Mesendoderm (in vitro differentiated cells): ENCODE measurements at regions not wholly inside any gene's neighbourhood (a gene's known extent, or its start where the extent isn't known, plus 50 kb on each side); places are given as distances from the start of the nearest gene placed in this dataset.

Source experiments
- DNase-seq: peaks from one replicate; pipeline ENCODE4 v3.0.0; 2013
- H2AK5ac ChIP-seq: 2 replicates; pipeline ENCODE4 v1.6.1; 2013; ENCODE audit warnings: low read length, inconsistent platforms
- H2BK120ac ChIP-seq: 2 replicates; pipeline ENCODE4 v1.6.1; 2013; ENCODE audit warnings: low read depth, mild to moderate bottlenecking, low read length, moderate library complexity, mixed read lengths
- H2BK15ac ChIP-seq: replicated peaks from 2 replicates; pipeline ENCODE4 v1.6.1; 2013; ENCODE audit warnings: low read depth, mild to moderate bottlenecking, moderate library complexity
- H2BK5ac ChIP-seq: 2 replicates; pipeline ENCODE4 v1.6.1; 2013; ENCODE audit warnings: low read length, inconsistent platforms
- H3K18ac ChIP-seq: 2 replicates; pipeline ENCODE4 v1.6.1; 2013; ENCODE audit warnings: mild to moderate bottlenecking, low read length, mixed read lengths
- H3K23ac ChIP-seq: one replicate; pipeline ENCODE4 v1.6.1; 2013; ENCODE audit warnings: low read length
- H3K27ac ChIP-seq: 2 replicates; pipeline ENCODE4 v1.5.1; 2013; ENCODE audit warnings: low read depth, mild to moderate bottlenecking, inconsistent platforms, low read length, moderate library complexity
- H3K27me3 ChIP-seq: 2 replicates; pipeline ENCODE4 v1.6.1; 2013; ENCODE audit warnings: low read length, control low read depth, mild to moderate bottlenecking, inconsistent platforms; ENCODE audit not compliant: insufficient read depth, poor library complexity
- H3K36me3 ChIP-seq: 2 replicates; pipeline ENCODE4 v1.6.1; 2013; ENCODE audit warnings: low read length, inconsistent platforms; ENCODE audit not compliant: control insufficient read depth, insufficient read depth
- H3K4ac ChIP-seq: one replicate; pipeline ENCODE4 v1.6.1; 2013; ENCODE audit warnings: low read depth, mild to moderate bottlenecking, low read length, moderate library complexity
- H3K4me1 ChIP-seq: 2 replicates; pipeline ENCODE4 v1.6.1; 2013; ENCODE audit warnings: low read depth, low read length, inconsistent platforms; ENCODE audit not compliant: control insufficient read depth
- H3K4me2 ChIP-seq: 2 replicates; pipeline ENCODE4 v1.6.1; 2013; ENCODE audit warnings: low read length
- H3K4me3 ChIP-seq: 2 replicates; pipeline ENCODE4 v1.5.1; 2013; ENCODE audit warnings: mild to moderate bottlenecking, low read length
- H3K56ac ChIP-seq: one replicate; pipeline ENCODE4 v1.6.1; 2013; ENCODE audit warnings: low read length
- H3K79me1 ChIP-seq: 2 replicates; pipeline ENCODE4 v1.6.1; 2013; ENCODE audit warnings: low read length, inconsistent platforms
- H3K79me2 ChIP-seq: 2 replicates; pipeline ENCODE4 v1.6.1; 2013; ENCODE audit warnings: mild to moderate bottlenecking, low read length; ENCODE audit not compliant: control insufficient read depth, insufficient read depth
- H3K9ac ChIP-seq: 2 replicates; pipeline ENCODE4 v1.6.1; 2013; ENCODE audit warnings: low read length, inconsistent platforms
- H4K5ac ChIP-seq: one replicate; pipeline ENCODE4 v1.6.1; 2013; ENCODE audit warnings: low read length
- H4K8ac ChIP-seq: one replicate; pipeline ENCODE4 v1.6.1; 2013; ENCODE audit warnings: low read depth, mild to moderate bottlenecking, control low read depth, low read length, moderate library complexity
- WGBS: extraction: QIAGEN DNeasy Blood & Tissue Kit; methylation state at CpG from one replicate; pipeline ENCODE4 v1.1.7; 2013; ENCODE audit warnings: low lambda C conversion rate, missing lambda C conversion rate; ENCODE audit not compliant: insufficient coverage; ENCODE audit errors: extremely low coverage; 5-methylcytosine and 5-hydroxymethylcytosine counted together

GRCh38 chr3:22263042-22263441 lies 512.0 kb upstream of the ZNF385D start:
- Histone ChIP-seq H3K4me3 (no peak overlapping the region), H3K36me3 (no peaks in the 10 kb centered on the region), H2AK5ac (no peak overlapping the region), H3K27ac (no peak overlapping the region), H2BK15ac (no peak overlapping the region), H3K4ac (no peak overlapping the region), H4K8ac (no peak overlapping the region), H3K27me3 (no peaks in the 10 kb centered on the region), H3K56ac (no peak overlapping the region), H3K18ac (no peak overlapping the region), H3K4me2 (no peak overlapping the region), H3K9ac (no peak overlapping the region), H3K4me1 (no peaks in the 10 kb centered on the region), H4K5ac (no peak overlapping the region), H2BK120ac (no peak overlapping the region), H3K79me1 (no peaks in the 10 kb centered on the region), H3K79me2 (no peaks in the 10 kb centered on the region), H2BK5ac (no peak overlapping the region), H3K23ac (no peak overlapping the region)
- WGBS, result no CpG with 5 or more reads among the region's 2 CpGs
- DNase-seq, result no peak

- no peak overlapping the region for H2BK5ac ChIP-seq
- no peak overlapping the region for H3K9ac ChIP-seq
- H3K18ac ChIP-seq, result no peak overlapping the region
- no peak overlapping the region for H3K4me2 ChIP-seq
- H3K27me3 ChIP-seq, result no peaks in the 10 kb centered on the region
- H3K4me3 ChIP-seq, result no peak overlapping the region
- no peak overlapping the region for H2BK120ac ChIP-seq
- no peak overlapping the region for H3K27ac ChIP-seq
- no peaks in the 10 kb centered on the region for H3K36me3 ChIP-seq
- WGBS, result no CpG with 5 or more reads among the region's 5 CpGs
- no peak overlapping the region for H4K8ac ChIP-seq
- H4K5ac ChIP-seq, result no peak overlapping the region
- no peak overlapping the region for H3K23ac ChIP-seq
- no peak overlapping the region for H2BK15ac ChIP-seq
- H3K79me1 ChIP-seq, result no peaks in the 10 kb centered on the region
- no peak overlapping the region for H3K4ac ChIP-seq
- DNase-seq, result no peak
- H3K79me2 ChIP-seq, result no peaks in the 10 kb centered on the region
- no peak overlapping the region for H2AK5ac ChIP-seq
- H3K56ac ChIP-seq, result no peak overlapping the region
- no peaks in the 10 kb centered on the region for H3K4me1 ChIP-seq
These were observed 514.4 kb upstream of the ZNF385D start for GRCh38 chr3:22265403-22265802.

- Histone ChIP-seq H3K27me3 (no peaks in the 10 kb centered on the region), H3K4ac (no peak overlapping the region), H2BK120ac (no peak overlapping the region), H3K56ac (no peak overlapping the region), H3K36me3 (no peaks in the 10 kb centered on the region), H3K4me3 (no peak overlapping the region), H3K79me1 (no peaks in the 10 kb centered on the region), H3K27ac (no peak overlapping the region), H2AK5ac (no peak overlapping the region), H3K79me2 (no peaks in the 10 kb centered on the region), H4K5ac (no peak overlapping the region), H3K4me1 (no peaks in the 10 kb centered on the region), H3K23ac (no peak overlapping the region), H2BK5ac (no peak overlapping the region), H4K8ac (no peak overlapping the region), H3K4me2 (no peak overlapping the region), H3K9ac (no peak overlapping the region), H2BK15ac (no peak overlapping the region), H3K18ac (no peak overlapping the region)
- DNase-seq, result no peak
- WGBS, result no CpG with 5 or more reads among the region's 2 CpGs
These were observed 518.8 kb upstream of the ZNF385D start for GRCh38 chr3:22269831-22270230.

GRCh38 chr3:22276351-22276750 lies 525.3 kb upstream of the ZNF385D start:
- no peak overlapping the region for H2BK120ac ChIP-seq
- H3K56ac ChIP-seq, result no peak overlapping the region
- no peaks in the 10 kb centered on the region for H3K79me1 ChIP-seq
- no peak overlapping the region for H3K4ac ChIP-seq
- H3K4me3 ChIP-seq, result no peak overlapping the region
- H3K36me3 ChIP-seq, result no peaks in the 10 kb centered on the region
- no peak overlapping the region for H3K18ac ChIP-seq
- H3K9ac ChIP-seq, result no peak overlapping the region
- H2AK5ac ChIP-seq, result no peak overlapping the region
- no peak overlapping the region for H2BK5ac ChIP-seq
- H3K27ac ChIP-seq, result no peak overlapping the region
- no peak overlapping the region for H4K8ac ChIP-seq
- no peak overlapping the region for H3K23ac ChIP-seq
- no peaks in the 10 kb centered on the region for H3K79me2 ChIP-seq
- DNase-seq, result no peak
- no peak overlapping the region for H2BK15ac ChIP-seq
- no CpG with 5 or more reads among the region's 2 CpGs for WGBS
- no peak overlapping the region for H4K5ac ChIP-seq
- H3K27me3 ChIP-seq, result no peaks in the 10 kb centered on the region
- no peaks in the 10 kb centered on the region for H3K4me1 ChIP-seq
- no peak overlapping the region for H3K4me2 ChIP-seq

GRCh38 chr3:22284559-22284958 lies 533.5 kb upstream of the ZNF385D start:
- no peak for DNase-seq
- Histone ChIP-seq H3K9ac (no peak overlapping the region), H2AK5ac (no peak overlapping the region), H3K79me2 (no peaks in the 10 kb centered on the region), H3K23ac (no peak overlapping the region), H3K56ac (no peak overlapping the region), H4K5ac (no peak overlapping the region), H3K4me3 (no peak overlapping the region), H2BK5ac (no peak overlapping the region), H2BK15ac (no peak overlapping the region), H3K4me1 (no peaks in the 10 kb centered on the region), H3K79me1 (no peaks in the 10 kb centered on the region), H3K4me2 (no peak overlapping the region), H3K27ac (no peak overlapping the region), H3K36me3 (no peaks in the 10 kb centered on the region), H3K4ac (no peak overlapping the region), H3K18ac (no peak overlapping the region), H2BK120ac (no peak overlapping the region), H4K8ac (no peak overlapping the region), H3K27me3 (no peaks in the 10 kb centered on the region)
- no CpG with 5 or more reads among the region's 1 CpG for WGBS

- Histone ChIP-seq H2BK120ac (no peak overlapping the region), H3K79me2 (no peaks in the 10 kb centered on the region), H3K9ac (no peak overlapping the region), H3K36me3 (no peaks in the 10 kb centered on the region), H3K4me2 (no peak overlapping the region), H3K56ac (no peak overlapping the region), H3K27ac (no peak overlapping the region), H3K23ac (no peak overlapping the region), H4K5ac (no peak overlapping the region), H3K79me1 (no peaks in the 10 kb centered on the region), H3K4ac (no peak overlapping the region), H4K8ac (no peak overlapping the region), H3K4me1 (no peaks in the 10 kb centered on the region), H2AK5ac (no peak overlapping the region), H3K27me3 (no peaks in the 10 kb centered on the region), H3K4me3 (no peak overlapping the region), H3K18ac (no peak overlapping the region), H2BK5ac (no peak overlapping the region), H2BK15ac (no peak overlapping the region)
- DNase-seq, result no peak
- no CpG with 5 or more reads among the region's 1 CpG for WGBS
These were observed 537.7 kb upstream of the ZNF385D start for GRCh38 chr3:22288756-22289155.
